GM12864 (cell line): ENCODE measurements at regions not wholly inside any gene's neighbourhood (a gene's known extent, or its start where the extent isn't known, plus 50 kb on each side); places are given as distances from the start of the nearest gene placed in this dataset.

ENCODE experiments used
- DNase-seq: peaks from one replicate; pipeline ENCODE4 v3.0.0-alpha.2; 2011; ENCODE audit warnings: low read depth
- H3K4me3 ChIP-seq: 2 replicates; pipeline ENCODE4 v1.5.1; 2011; ENCODE audit warnings: mild to moderate bottlenecking, low read depth, low read length, control low read depth
- CTCF ChIP-seq: IDR thresholded peaks from 2 replicates; pipeline ENCODE4 v1.5.1; 2011; ENCODE audit warnings: low read depth, mild to moderate bottlenecking, moderate library complexity, low read length, control low read depth, inconsistent platforms; ENCODE audit errors: missing control alignments

- TF ChIP-seq CTCF = no peak
- H3K4me3 ChIP-seq = no peak overlapping the region
- DNase-seq = no peak
Measured at GRCh38 chr5:170159947-170160346, 54.2 kb downstream of the FOXI1 start.

GRCh38 chr5:170161069-170161468 lies 55.4 kb downstream of the FOXI1 start:
- no peak for DNase-seq
- no peak for TF ChIP-seq CTCF
- H3K4me3 ChIP-seq = no peak overlapping the region

- DNase-seq = no peak
- no peak overlapping the region for H3K4me3 ChIP-seq
- peak; percentile 6 for TF ChIP-seq CTCF
Measured at GRCh38 chr5:170162631-170163321, 57.1 kb downstream of the FOXI1 start.

GRCh38 chr5:170164087-170164486 lies 58.4 kb downstream of the FOXI1 start:
- no peak for DNase-seq
- TF ChIP-seq CTCF = no peak
- no peak overlapping the region for H3K4me3 ChIP-seq

GRCh38 chr5:170164921-170165320 lies 59.2 kb downstream of the FOXI1 start:
- DNase-seq = no peak
- H3K4me3 ChIP-seq = no peak overlapping the region
- no peak for TF ChIP-seq CTCF

GRCh38 chr5:170166101-170166500 lies 60.4 kb downstream of the FOXI1 start:
- no peak overlapping the region for H3K4me3 ChIP-seq
- no peak for TF ChIP-seq CTCF
- no peak for DNase-seq

GRCh38 chr5:170168002-170168401 lies 62.3 kb downstream of the FOXI1 start:
- no peak overlapping the region for H3K4me3 ChIP-seq
- no peak for TF ChIP-seq CTCF
- no peak for DNase-seq
